IMR-90 (cell line): ENCODE measurements at regions not wholly inside any gene's neighbourhood (a gene's known extent, or its start where the extent isn't known, plus 50 kb on each side); places are given as distances from the start of the nearest gene placed in this dataset.

Source experiments
- ATAC-seq: fragments of 200-7000 bp; cut with Tn5 transposase; 2 replicates; pipeline ENCODE4 v1.9.1; 2020; ENCODE audit warnings: low read depth, mild to moderate bottlenecking, moderate library complexity
- BruUV-seq: library from RNA; stranded (reverse); fragments of 400-500 nt; replicated peaks from 2 replicates; lab custom pipeline; 2021; lab: Mats Ljungman, UMichigan
- CTCF ChIA-PET: fragments of 300-600 bp; formaldehyde crosslinking; extraction: SDS; loops from one replicate; lab custom pipeline; 2021; ENCODE audit warnings: antibody characterized with exemption; lab: Yijun Ruan, JAX
- POLR2A ChIA-PET: fragments of 300-600 bp; sonication (Branson Sonifier 250); formaldehyde crosslinking; loops from one replicate; lab custom pipeline; 2022; ENCODE audit warnings: antibody characterized with exemption; ENCODE audit not compliant: unreplicated experiment; lab: Charles Lee
- DNase-seq: peaks from one replicate; pipeline ENCODE4 v3.0.0; 2013
- H2AFZ ChIP-seq: replicated peaks from 2 replicates; pipeline ENCODE3; 2013; ENCODE audit warnings: low read length, mild to moderate bottlenecking; ENCODE audit not compliant: poor library complexity
- H2AK5ac ChIP-seq: 2 replicates; pipeline ENCODE4 v1.6.1; 2013; ENCODE audit warnings: low read depth, low read length, inconsistent platforms
- H2AK9ac ChIP-seq: replicated peaks from 2 replicates; pipeline ENCODE3; 2013; ENCODE audit warnings: mild to moderate bottlenecking, low read depth, low read length, moderate library complexity; ENCODE audit not compliant: poor library complexity
- H2BK120ac ChIP-seq: 2 replicates; pipeline ENCODE4 v1.6.1; 2013; ENCODE audit warnings: low read depth, low read length, inconsistent platforms
- H2BK15ac ChIP-seq: 3 replicates; pipeline ENCODE4 v1.6.1; 2013; ENCODE audit warnings: low read depth, low read length, inconsistent platforms
- H2BK20ac ChIP-seq: 2 replicates; pipeline ENCODE4 v1.6.1; 2013; ENCODE audit warnings: low read depth, mild to moderate bottlenecking, inconsistent platforms, low read length, moderate library complexity
- H2BK5ac ChIP-seq: 2 replicates; pipeline ENCODE4 v1.6.1; 2013; ENCODE audit warnings: mild to moderate bottlenecking, low read depth, low read length, inconsistent platforms; ENCODE audit not compliant: poor library complexity, severe bottlenecking
- H3K14ac ChIP-seq: replicated peaks from 2 replicates; pipeline ENCODE4 v1.6.1; 2013; ENCODE audit warnings: low read depth, low read length, inconsistent platforms
- H3K18ac ChIP-seq: 2 replicates; pipeline ENCODE4 v1.6.1; 2013; ENCODE audit warnings: low read depth, low read length, control low read depth
- H3K23ac ChIP-seq: 2 replicates; pipeline ENCODE4 v1.6.1; 2013; ENCODE audit warnings: low read depth, low read length, inconsistent platforms
- H3K27ac ChIP-seq: 2 replicates; pipeline ENCODE4 v1.5.1; 2013; ENCODE audit warnings: mild to moderate bottlenecking, control low read depth, low read length; ENCODE audit not compliant: insufficient read depth
- H3K27me3 ChIP-seq: 2 replicates; pipeline ENCODE4 v1.6.1; 2013; ENCODE audit warnings: low read length; ENCODE audit not compliant: control insufficient read depth, insufficient read depth
- H3K36me3 ChIP-seq: 2 replicates; pipeline ENCODE4 v1.6.1; 2013; ENCODE audit warnings: low read length, mixed read lengths; ENCODE audit not compliant: control insufficient read depth, insufficient read depth
- H3K4ac ChIP-seq: 2 replicates; pipeline ENCODE4 v1.6.1; 2013; ENCODE audit warnings: low read depth, low read length, inconsistent platforms
- H3K4me1 ChIP-seq: 2 replicates; pipeline ENCODE4 v1.6.1; 2013; ENCODE audit warnings: low read length, mixed read lengths; ENCODE audit not compliant: control insufficient read depth, insufficient read depth
- H3K4me2 ChIP-seq: 2 replicates; pipeline ENCODE4 v1.6.1; 2013; ENCODE audit warnings: low read depth, mild to moderate bottlenecking, control low read depth, low read length, moderate library complexity
- H3K4me3 ChIP-seq: 2 replicates; pipeline ENCODE4 v1.5.1; 2013; ENCODE audit warnings: low read depth, mild to moderate bottlenecking, control low read depth, low read length, moderate library complexity; ENCODE audit not compliant: insufficient read depth
- H3K56ac ChIP-seq: 2 replicates; pipeline ENCODE4 v1.6.1; 2013; ENCODE audit warnings: low read length, inconsistent platforms; ENCODE audit not compliant: insufficient read depth; ENCODE audit errors: extremely low read depth
- H3K79me1 ChIP-seq, 2 experiments: 2 replicates each; pipeline ENCODE4 v1.6.1; 2013; ENCODE audit warnings: low read length in 2 of 2, inconsistent platforms in 1 of 2, low read depth in 1 of 2
- H3K9ac ChIP-seq: 2 replicates; pipeline ENCODE4 v1.6.1; 2013; ENCODE audit warnings: low read depth, low read length, control low read depth
- H3K9me1 ChIP-seq: 2 replicates; pipeline ENCODE4 v1.6.1; 2013; ENCODE audit warnings: low read length, inconsistent platforms; ENCODE audit not compliant: insufficient read depth
- H3K9me3 ChIP-seq: 2 replicates; pipeline ENCODE4 v1.6.1; 2013; ENCODE audit warnings: low read length; ENCODE audit not compliant: control insufficient read depth, insufficient read depth
- H4K20me1 ChIP-seq: 2 replicates; pipeline ENCODE4 v1.6.1; 2013; ENCODE audit warnings: low read length, inconsistent platforms; ENCODE audit not compliant: insufficient read depth
- H4K5ac ChIP-seq: 2 replicates; pipeline ENCODE4 v1.6.1; 2013; ENCODE audit warnings: mild to moderate bottlenecking, low read depth, low read length, control low read depth
- H4K8ac ChIP-seq, 2 experiments: 2 replicates each; pipeline ENCODE4 v1.6.1; 2013; ENCODE audit warnings: low read depth in 2 of 2, low read length in 2 of 2, control low read depth in 1 of 2, inconsistent platforms in 1 of 2
- H4K91ac ChIP-seq: 2 replicates; pipeline ENCODE4 v1.6.1; 2013; ENCODE audit warnings: low read depth, low read length, inconsistent platforms; ENCODE audit not compliant: insufficient read depth
- BHLHE40 ChIP-seq: fragments of 150-350 bp; IDR thresholded peaks from 2 replicates; pipeline ENCODE4 v1.6.1; 2016; ENCODE audit warnings: mild to moderate bottlenecking, low read depth, low read length
- CHD1 ChIP-seq: IDR thresholded peaks from 2 replicates; pipeline ENCODE4 v1.6.1; 2012; ENCODE audit warnings: low read depth, low read length, improper control_type of control experiment
- FOS ChIP-seq: fragments of 150-350 bp; IDR thresholded peaks from 2 replicates; pipeline ENCODE4 v1.6.1; 2016; ENCODE audit warnings: low read depth, low read length
- MAFK ChIP-seq: IDR thresholded peaks from 2 replicates; pipeline ENCODE4 v1.6.1; 2012; ENCODE audit warnings: low read depth, low read length, improper control_type of control experiment
- MAZ ChIP-seq: IDR thresholded peaks from 2 replicates; pipeline ENCODE4 v1.6.1; 2012; ENCODE audit warnings: low read depth, mild to moderate bottlenecking, low read length, improper control_type of control experiment, moderate library complexity, borderline replicate concordance
- MXI1 ChIP-seq: IDR thresholded peaks from 2 replicates; pipeline ENCODE4 v1.6.1; 2012; ENCODE audit warnings: low read depth, mild to moderate bottlenecking, low read length, moderate library complexity, borderline replicate concordance
- NFE2L2 ChIP-seq: fragments of 150-350 bp; IDR thresholded peaks from 2 replicates; pipeline ENCODE4 v1.6.1; 2016; ENCODE audit warnings: low read depth, mild to moderate bottlenecking, low read length
- POLR2A ChIP-seq: IDR thresholded peaks from 2 replicates; pipeline ENCODE4 v1.6.1; 2012; ENCODE audit warnings: mild to moderate bottlenecking, low read depth, low read length
- RAD21 ChIP-seq: IDR thresholded peaks from 2 replicates; pipeline ENCODE4 v1.6.1; 2012; ENCODE audit warnings: low read length, improper control_type of control experiment
- RCOR1 ChIP-seq: IDR thresholded peaks from 2 replicates; pipeline ENCODE4 v1.6.1; 2012; ENCODE audit warnings: mild to moderate bottlenecking, low read length, improper control_type of control experiment; ENCODE audit not compliant: insufficient replicate concordance
- RFX5 ChIP-seq: IDR thresholded peaks from 2 replicates; pipeline ENCODE4 v1.8.0; 2012; ENCODE audit warnings: low read depth, mild to moderate bottlenecking, low read length, moderate library complexity
- SMC3 ChIP-seq: fragments of 150-350 bp; IDR thresholded peaks from 2 replicates; pipeline ENCODE4 v1.6.1; 2016; ENCODE audit warnings: low read depth, mild to moderate bottlenecking, antibody characterized with exemption, low read length, moderate library complexity
- WGBS, 2 experiments: methylation state at CpG; one replicate each; pipeline versions ENCODE4 v1.1.5 to v1.1.7; 2013; ENCODE audit warnings: missing lambda C conversion rate in 2 of 2; ENCODE audit not compliant: insufficient read length in 1 of 2; ENCODE audit errors: extremely low coverage in 2 of 2; 5-methylcytosine and 5-hydroxymethylcytosine counted together
- dilution Hi-C: fragments of 300-500 bp; cut with HindIII; formaldehyde crosslinking; loops from one replicate; pipeline ENCODE4 v1.14.3; 2018; ENCODE audit warnings: low sequenced_read_pairs; ENCODE audit not compliant: unreplicated experiment
- in situ Hi-C: fragments of 300-500 bp; cut with MboI; formaldehyde crosslinking; loops from 3 replicates; pipeline ENCODE4 v1.14.3; 2019; ENCODE audit warnings: low sequenced_read_pairs, inconsistent platforms, mixed read lengths
- intact Hi-C: fragments of 100-400 bp; cut with micrococcal nuclease; formaldehyde crosslinking; loops from 2 replicates; pipeline ENCODE4 v1.10.0; 2022
- TF ChIP-seq, protein P1 (sequence below): fragments of 150-350 bp; IDR thresholded peaks from 2 replicates; pipeline ENCODE4 v1.6.1; 2016; ENCODE audit warnings: low read depth, mild to moderate bottlenecking, low read length, moderate library complexity, borderline replicate concordance
- TF ChIP-seq, protein P2 (sequence below): fragments of 150-350 bp; IDR thresholded peaks from 2 replicates; pipeline ENCODE4 v1.6.1; 2017; ENCODE audit warnings: mild to moderate bottlenecking, antibody characterized with exemption, low read length, low read depth
- TF ChIP-seq, protein P3 (sequence below): conservative IDR thresholded peaks from 2 replicates; pipeline ENCODE4 v1.5.1; 2012; ENCODE audit warnings: mild to moderate bottlenecking, low read depth, low read length, improper control_type of control experiment

DNA sequence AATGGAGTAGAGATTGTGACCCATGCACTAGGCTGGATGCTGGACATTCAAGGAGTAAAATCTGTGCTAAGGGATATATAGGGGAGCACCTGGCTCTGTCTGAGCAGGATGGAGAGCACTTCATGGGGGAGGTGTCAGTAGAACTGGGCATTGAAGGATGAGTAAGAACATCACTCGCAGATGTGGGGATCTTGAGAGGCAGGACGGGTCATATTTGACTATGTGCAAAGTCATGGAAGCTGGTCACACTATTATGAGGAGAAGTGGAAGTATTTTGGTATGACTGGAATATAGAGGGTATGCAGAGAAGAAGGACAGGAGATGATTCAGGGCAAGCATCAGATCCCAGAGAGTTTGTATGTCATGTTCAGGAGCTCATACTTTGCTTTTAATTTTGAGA lies 62.9 kb upstream of the PCDH8 start:
- Histone ChIP-seq H3K27ac (no peak overlapping the region), H2BK120ac (no peak overlapping the region), H3K9ac (no peak overlapping the region), H3K4me1 (no peaks in the 10 kb centered on the region), H2BK5ac (no peak overlapping the region), H3K56ac (no peak overlapping the region), H3K18ac (no peak overlapping the region), H3K4ac (no peak overlapping the region), H2AK9ac (no peak overlapping the region), H3K4me3 (no peak overlapping the region), H4K20me1 (no peaks in the 10 kb centered on the region), H2BK20ac (no peak overlapping the region), H4K8ac (no peak overlapping the region), H3K4me2 (no peak overlapping the region), H3K79me1 (no peaks in the 10 kb centered on the region), H2AFZ (no peak overlapping the region), H3K27me3 (no peaks in the 10 kb centered on the region), H3K9me3 (no peaks in the 10 kb centered on the region), H3K9me1 (no peaks in the 10 kb centered on the region), H3K36me3 (no peaks in the 10 kb centered on the region), H2AK5ac (no peak overlapping the region), H3K14ac (no peak overlapping the region), H3K23ac (no peak overlapping the region), H4K5ac (no peak overlapping the region), H2BK15ac (no peak overlapping the region), H4K91ac (no peak overlapping the region)
- dilution Hi-C loops (no loop called here), in situ Hi-C loops (no loop called here), intact Hi-C loops (no loop called here)
- ATAC-seq, result no peak
- CTCF ChIA-PET, result no interaction called here
- no peak for DNase-seq
- 44% methylated on average over 2 of the region's 2 CpGs; no CpG with 5 or more reads in 1 of the 2 experiments for WGBS, 2 experiments
- BruUV-seq, result no TSS peak
- no peak for TF ChIP-seq NFE2L2
- no peak for TF ChIP-seq POLR2A
- TF ChIP-seq, protein P1, sequence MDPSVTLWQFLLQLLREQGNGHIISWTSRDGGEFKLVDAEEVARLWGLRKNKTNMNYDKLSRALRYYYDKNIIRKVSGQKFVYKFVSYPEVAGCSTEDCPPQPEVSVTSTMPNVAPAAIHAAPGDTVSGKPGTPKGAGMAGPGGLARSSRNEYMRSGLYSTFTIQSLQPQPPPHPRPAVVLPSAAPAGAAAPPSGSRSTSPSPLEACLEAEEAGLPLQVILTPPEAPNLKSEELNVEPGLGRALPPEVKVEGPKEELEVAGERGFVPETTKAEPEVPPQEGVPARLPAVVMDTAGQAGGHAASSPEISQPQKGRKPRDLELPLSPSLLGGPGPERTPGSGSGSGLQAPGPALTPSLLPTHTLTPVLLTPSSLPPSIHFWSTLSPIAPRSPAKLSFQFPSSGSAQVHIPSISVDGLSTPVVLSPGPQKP, result no peak
- TF ChIP-seq RCOR1, result no peak
- no peak for TF ChIP-seq CHD1
- no peak for TF ChIP-seq MXI1
- no peak for TF ChIP-seq RAD21
- no peak for TF ChIP-seq BHLHE40
- TF ChIP-seq, protein P2, sequence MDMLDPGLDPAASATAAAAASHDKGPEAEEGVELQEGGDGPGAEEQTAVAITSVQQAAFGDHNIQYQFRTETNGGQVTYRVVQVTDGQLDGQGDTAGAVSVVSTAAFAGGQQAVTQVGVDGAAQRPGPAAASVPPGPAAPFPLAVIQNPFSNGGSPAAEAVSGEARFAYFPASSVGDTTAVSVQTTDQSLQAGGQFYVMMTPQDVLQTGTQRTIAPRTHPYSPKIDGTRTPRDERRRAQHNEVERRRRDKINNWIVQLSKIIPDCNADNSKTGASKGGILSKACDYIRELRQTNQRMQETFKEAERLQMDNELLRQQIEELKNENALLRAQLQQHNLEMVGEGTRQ, result no peak
- no peak for TF ChIP-seq SMC3
- TF ChIP-seq RFX5, result no peak
- TF ChIP-seq, protein P3, sequence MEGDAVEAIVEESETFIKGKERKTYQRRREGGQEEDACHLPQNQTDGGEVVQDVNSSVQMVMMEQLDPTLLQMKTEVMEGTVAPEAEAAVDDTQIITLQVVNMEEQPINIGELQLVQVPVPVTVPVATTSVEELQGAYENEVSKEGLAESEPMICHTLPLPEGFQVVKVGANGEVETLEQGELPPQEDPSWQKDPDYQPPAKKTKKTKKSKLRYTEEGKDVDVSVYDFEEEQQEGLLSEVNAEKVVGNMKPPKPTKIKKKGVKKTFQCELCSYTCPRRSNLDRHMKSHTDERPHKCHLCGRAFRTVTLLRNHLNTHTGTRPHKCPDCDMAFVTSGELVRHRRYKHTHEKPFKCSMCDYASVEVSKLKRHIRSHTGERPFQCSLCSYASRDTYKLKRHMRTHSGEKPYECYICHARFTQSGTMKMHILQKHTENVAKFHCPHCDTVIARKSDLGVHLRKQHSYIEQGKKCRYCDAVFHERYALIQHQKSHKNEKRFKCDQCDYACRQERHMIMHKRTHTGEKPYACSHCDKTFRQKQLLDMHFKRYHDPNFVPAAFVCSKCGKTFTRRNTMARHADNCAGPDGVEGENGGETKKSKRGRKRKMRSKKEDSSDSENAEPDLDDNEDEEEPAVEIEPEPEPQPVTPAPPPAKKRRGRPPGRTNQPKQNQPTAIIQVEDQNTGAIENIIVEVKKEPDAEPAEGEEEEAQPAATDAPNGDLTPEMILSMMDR, result no peak
- TF ChIP-seq MAFK, result no peak
- no peak for TF ChIP-seq MAZ
- no peak for TF ChIP-seq FOS
- POLR2A ChIA-PET, result no interaction called here
